ENCODE measurements at regions not wholly inside any gene's neighbourhood (a gene's known extent, or its start where the extent isn't known, plus 50 kb on each side); places are given as distances from the start of the nearest gene placed in this dataset.

GRCh38 chr12:111239235-111239634 lies 129.7 kb downstream of the PHETA1 start:
- intact Hi-C loops (cut with micrococcal nuclease): no loop called here
- Histone ChIP-seq H3K36me3 (ENCODE audit: control insufficient read depth in 1 of 2, insufficient read depth in 2 of 2, low read length in 2 of 2) (no peaks in the 10 kb centered on the region), H3K27ac (ENCODE audit: low read depth, low read length) (no peak overlapping the region), H3K4me2 (ENCODE audit: low read length) (no peak overlapping the region), H3K4me1 (ENCODE audit: control insufficient read depth in 1 of 2, insufficient read depth in 2 of 2, low read length in 2 of 2) (no peaks in the 10 kb centered on the region), H3K9me2 (ENCODE audit: insufficient read depth) (no peaks in the 10 kb centered on the region), H3K9ac (ENCODE audit: low read length) (no peak overlapping the region), H3K27me3 (ENCODE audit: insufficient read depth, low read length) (peaks cover 3% of the 10 kb centered on the region; the same call in 1 of the 2 replicates), H4K20me1 (ENCODE audit: insufficient read depth) (no peaks in the 10 kb centered on the region), H3K4me3 (replicated peaks in 1 of 2; ENCODE audit: low read depth in 1 of 2, low read length in 2 of 2) (no peak overlapping the region), H3K79me2 (ENCODE audit: insufficient read depth, low read length) (no peaks in the 10 kb centered on the region), H2AFZ (ENCODE audit: low read depth, low read length, poor library complexity, severe bottlenecking) (no peak overlapping the region), H3K9me3 (ENCODE audit: control insufficient read depth in 1 of 2, insufficient read depth in 1 of 2, low read depth in 1 of 2, low read length in 2 of 2) (peaks cover 0 to 4% of the 10 kb centered on the region in 2 experiments; a peak in 2 of 4 replicates)
- no peak for TF ChIP-seq ZFX (IDR thresholded peaks at IDR 0.05)
- no peak for TF ChIP-seq CEBPB (IDR thresholded peaks at IDR 0.05; ENCODE audit: low read depth)
- TF ChIP-seq TCF7L2 (IDR thresholded peaks at IDR 0.05; ENCODE audit: borderline replicate concordance, extremely low read depth, insufficient read depth, insufficient read length): no peak
- TF ChIP-seq SIN3A (IDR thresholded peaks at IDR 0.05; ENCODE audit: low read depth): no peak
- TF ChIP-seq EZH2phosphoT487 (IDR thresholded peaks at IDR 0.05; ENCODE audit: borderline replicate concordance): no peak
- TF ChIP-seq POLR2A (IDR thresholded peaks at IDR 0.05; ENCODE audit: borderline replicate concordance, extremely low read depth, insufficient read depth, insufficient read length): no peak
- TF ChIP-seq ELF1 (IDR thresholded peaks at IDR 0.05; ENCODE audit: borderline replicate concordance, low read depth): no peak
- no peak for TF ChIP-seq CTCF (IDR thresholded peaks at IDR 0.05 in 2 of 3, conservative IDR thresholded peaks at IDR 0.05 in 1 of 3; ENCODE audit: borderline replicate concordance in 1 of 3, insufficient read depth in 1 of 3, low read depth in 2 of 3, low read length in 2 of 3)
- TF ChIP-seq ZBTB33 (IDR thresholded peaks at IDR 0.05; ENCODE audit: extremely low read depth, insufficient replicate concordance, low read length): no peak
- ATAC-seq: no peak
- CTCF ChIA-PET: no interaction called here
- RAD21 ChIA-PET (ENCODE audit: low non-redundant PET in 1 of 2, low total read pairs in 2 of 2, uncharacterized antibody in 2 of 2, unreplicated experiment in 2 of 2): no interaction called here
- DNase-seq (ENCODE audit: low read depth, low spot score): no peak
- no TSS peak for BruUV-seq (replicated peaks)
- POLR2A ChIA-PET: no interaction called here
